ENCODE measurements at regions not wholly inside any gene's neighbourhood (a gene's known extent, or its start where the extent isn't known, plus 50 kb on each side); places are given as distances from the start of the nearest gene placed in this dataset.

DNA sequence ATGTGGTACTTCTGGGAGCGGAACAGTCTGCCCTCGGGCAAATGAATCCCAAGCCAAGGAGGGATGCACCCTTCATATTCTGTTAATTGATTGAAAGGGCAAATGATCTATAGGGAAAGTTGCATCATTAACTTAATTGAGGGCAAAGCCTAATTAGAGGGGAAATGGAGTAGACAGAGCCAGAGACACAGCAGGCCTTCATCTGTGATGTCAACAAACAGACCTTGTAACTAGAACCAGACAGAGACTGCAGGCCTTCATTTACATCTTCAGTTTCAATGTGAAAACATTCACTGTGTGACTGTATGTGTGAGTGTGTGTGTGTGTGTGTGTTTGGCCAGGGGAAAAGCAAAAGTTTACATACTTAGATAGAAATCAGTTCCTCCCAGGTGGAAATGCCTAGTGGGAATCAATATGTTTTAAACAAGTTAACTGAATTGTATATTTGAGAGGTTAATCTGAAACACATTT is 126.4 kb downstream of the SPRY2 start:
- no peaks in the 10 kb centered on the region for H3K27me3 ChIP-seq (replicated peaks; ENCODE audit: insufficient read depth, low read depth, low read length, poor library complexity)
- CTCF ChIA-PET, result no interaction called here
- no TSS peak for BruUV-seq (replicated peaks)
- no peak overlapping the region for H3K27ac ChIP-seq (ENCODE audit: low read depth, low read length, poor library complexity, severe bottlenecking)
- intact Hi-C loops (cut with micrococcal nuclease; ENCODE audit: unreplicated experiment), result no loop called here
- no peak overlapping the region for H3K4me3 ChIP-seq (ENCODE audit: low read depth, low read length, poor library complexity, severe bottlenecking)
- POLR2A ChIA-PET (ENCODE audit: low non-redundant PET), result no interaction called here
- H3K9me3 ChIP-seq (ENCODE audit: low read depth, low read length, poor library complexity, severe bottlenecking), result no peaks in the 10 kb centered on the region
- H3K36me3 ChIP-seq (ENCODE audit: insufficient read depth, low read length, poor library complexity, severe bottlenecking), result no peaks in the 10 kb centered on the region
- no peaks in the 10 kb centered on the region for H3K4me1 ChIP-seq (ENCODE audit: insufficient read depth, low read length, poor library complexity, severe bottlenecking)
- DNase-seq (ENCODE audit: low spot score), result peak; percentile 22
- no peak for TF ChIP-seq CTCF (conservative IDR thresholded peaks at IDR 0.05; ENCODE audit: low read depth, low read length)

GRCh38 chr13:80214050-80214449 is 126.9 kb downstream of the SPRY2 start:
- H3K4me3 ChIP-seq (ENCODE audit: low read depth, low read length, poor library complexity, severe bottlenecking), result no peak overlapping the region
- H3K36me3 ChIP-seq (ENCODE audit: insufficient read depth, low read length, poor library complexity, severe bottlenecking), result no peaks in the 10 kb centered on the region
- intact Hi-C loops (cut with micrococcal nuclease; ENCODE audit: unreplicated experiment), result no loop called here
- H3K9me3 ChIP-seq (ENCODE audit: low read depth, low read length, poor library complexity, severe bottlenecking), result no peaks in the 10 kb centered on the region
- ChIA-PET CTCF (no interaction called here), POLR2A (ENCODE audit: low non-redundant PET) (no interaction called here)
- no peak for DNase-seq (ENCODE audit: low spot score)
- H3K4me1 ChIP-seq (ENCODE audit: insufficient read depth, low read length, poor library complexity, severe bottlenecking), result no peaks in the 10 kb centered on the region
- BruUV-seq (replicated peaks), result no TSS peak
- TF ChIP-seq EZH2 (IDR thresholded peaks at IDR 0.05; ENCODE audit: borderline replicate concordance, low read depth, low read length, poor library complexity, severe bottlenecking) (no peak), CTCF (conservative IDR thresholded peaks at IDR 0.05; ENCODE audit: low read depth, low read length) (no peak)
- no peak overlapping the region for H3K27ac ChIP-seq (ENCODE audit: low read depth, low read length, poor library complexity, severe bottlenecking)
- H3K27me3 ChIP-seq (replicated peaks; ENCODE audit: insufficient read depth, low read depth, low read length, poor library complexity), result no peaks in the 10 kb centered on the region

DNA sequence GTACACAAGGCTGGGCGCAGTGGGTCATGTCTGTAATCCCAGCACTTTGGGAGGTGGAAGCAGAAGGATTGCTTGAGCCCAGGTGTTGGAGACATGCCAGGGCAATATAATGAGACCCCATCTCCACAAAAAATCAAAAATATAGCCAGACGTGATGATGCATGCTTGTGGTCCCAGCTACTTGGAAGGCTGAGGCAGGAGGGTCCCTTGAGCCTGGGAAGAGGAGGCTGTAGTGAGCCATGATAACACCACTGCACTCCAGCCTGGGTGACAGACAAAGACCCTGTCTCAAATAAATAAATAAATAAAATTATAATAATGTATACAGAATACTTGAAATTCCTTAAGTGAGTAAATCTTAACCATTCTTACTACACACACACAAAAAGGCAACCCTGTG is 127.7 kb downstream of the SPRY2 start:
- ChIA-PET CTCF (no interaction called here), POLR2A (ENCODE audit: low non-redundant PET) (no interaction called here)
- Histone ChIP-seq H3K27me3 (replicated peaks; ENCODE audit: insufficient read depth, low read depth, low read length, poor library complexity) (no peaks in the 10 kb centered on the region), H3K4me3 (ENCODE audit: low read depth, low read length, poor library complexity, severe bottlenecking) (no peak overlapping the region), H3K9me3 (ENCODE audit: low read depth, low read length, poor library complexity, severe bottlenecking) (no peaks in the 10 kb centered on the region), H3K36me3 (ENCODE audit: insufficient read depth, low read length, poor library complexity, severe bottlenecking) (no peaks in the 10 kb centered on the region), H3K4me1 (ENCODE audit: insufficient read depth, low read length, poor library complexity, severe bottlenecking) (peaks cover 1% of the 10 kb centered on the region), H3K27ac (ENCODE audit: low read depth, low read length, poor library complexity, severe bottlenecking) (no peak overlapping the region)
- TF ChIP-seq CTCF (conservative IDR thresholded peaks at IDR 0.05; ENCODE audit: low read depth, low read length), result no peak
- no peak for TF ChIP-seq EZH2 (IDR thresholded peaks at IDR 0.05; ENCODE audit: borderline replicate concordance, low read depth, low read length, poor library complexity, severe bottlenecking)
- BruUV-seq (replicated peaks), result no TSS peak
- DNase-seq (ENCODE audit: low spot score), result no peak
- intact Hi-C loops (cut with micrococcal nuclease; ENCODE audit: unreplicated experiment), result no loop called here
